22Rv1 (cell line): ENCODE measurements at regions not wholly inside any gene's neighbourhood (a gene's known extent, or its start where the extent isn't known, plus 50 kb on each side); places are given as distances from the start of the nearest gene placed in this dataset.

Experiments
- ZFX ChIP-seq: fragments of 450-650 bp; IDR thresholded peaks from 2 replicates; pipeline ENCODE4 v1.6.1; 2017; ENCODE audit warnings: antibody characterized with exemption, borderline replicate concordance
- TF ChIP-seq, protein P1 (sequence below): fragments of 450-650 bp; IDR thresholded peaks from 2 replicates; pipeline ENCODE4 v1.5.1; 2017; ENCODE audit warnings: mild to moderate bottlenecking

DNA sequence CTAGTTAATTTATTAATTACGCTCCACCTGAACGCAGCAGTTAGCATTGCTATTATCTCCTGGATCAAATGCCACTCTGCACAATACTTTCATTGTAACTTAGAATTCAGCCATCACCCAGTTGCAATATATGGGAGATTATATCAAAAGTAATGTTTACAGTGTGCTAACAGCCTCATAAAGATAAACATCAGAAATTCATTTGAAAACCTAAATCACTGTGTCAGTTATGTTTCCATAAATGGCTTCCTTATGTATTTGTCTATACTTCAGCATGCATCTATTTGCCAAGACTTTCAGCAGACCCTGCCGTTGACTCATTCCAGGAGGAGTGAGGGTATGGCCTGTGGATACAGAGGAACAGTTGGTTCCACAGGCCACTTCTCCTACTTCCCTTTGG, 300.1 kb downstream of the TFAP2B start:
- TF ChIP-seq, protein P1, sequence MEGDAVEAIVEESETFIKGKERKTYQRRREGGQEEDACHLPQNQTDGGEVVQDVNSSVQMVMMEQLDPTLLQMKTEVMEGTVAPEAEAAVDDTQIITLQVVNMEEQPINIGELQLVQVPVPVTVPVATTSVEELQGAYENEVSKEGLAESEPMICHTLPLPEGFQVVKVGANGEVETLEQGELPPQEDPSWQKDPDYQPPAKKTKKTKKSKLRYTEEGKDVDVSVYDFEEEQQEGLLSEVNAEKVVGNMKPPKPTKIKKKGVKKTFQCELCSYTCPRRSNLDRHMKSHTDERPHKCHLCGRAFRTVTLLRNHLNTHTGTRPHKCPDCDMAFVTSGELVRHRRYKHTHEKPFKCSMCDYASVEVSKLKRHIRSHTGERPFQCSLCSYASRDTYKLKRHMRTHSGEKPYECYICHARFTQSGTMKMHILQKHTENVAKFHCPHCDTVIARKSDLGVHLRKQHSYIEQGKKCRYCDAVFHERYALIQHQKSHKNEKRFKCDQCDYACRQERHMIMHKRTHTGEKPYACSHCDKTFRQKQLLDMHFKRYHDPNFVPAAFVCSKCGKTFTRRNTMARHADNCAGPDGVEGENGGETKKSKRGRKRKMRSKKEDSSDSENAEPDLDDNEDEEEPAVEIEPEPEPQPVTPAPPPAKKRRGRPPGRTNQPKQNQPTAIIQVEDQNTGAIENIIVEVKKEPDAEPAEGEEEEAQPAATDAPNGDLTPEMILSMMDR: no peak
- TF ChIP-seq ZFX: no peak
